GM18858 (cell line): ENCODE measurements at regions not wholly inside any gene's neighbourhood (a gene's known extent, or its start where the extent isn't known, plus 50 kb on each side); places are given as distances from the start of the nearest gene placed in this dataset.
"Not testable (repeated sequence)": the region's sequence is repeated elsewhere in the genome, so short reads cannot be mapped to it uniquely, and the experiment has no call there.

Experiments
- ATAC-seq: cut with Tn5 transposase; IDR thresholded peaks from one replicate; pipeline ENCODE4 v1.9.1; 2021; ENCODE audit not compliant: unreplicated experiment

GRCh38 chr10:118944959-118945633, 84.4 kb upstream of the NANOS1 start:
- ATAC-seq: no peak

DNA sequence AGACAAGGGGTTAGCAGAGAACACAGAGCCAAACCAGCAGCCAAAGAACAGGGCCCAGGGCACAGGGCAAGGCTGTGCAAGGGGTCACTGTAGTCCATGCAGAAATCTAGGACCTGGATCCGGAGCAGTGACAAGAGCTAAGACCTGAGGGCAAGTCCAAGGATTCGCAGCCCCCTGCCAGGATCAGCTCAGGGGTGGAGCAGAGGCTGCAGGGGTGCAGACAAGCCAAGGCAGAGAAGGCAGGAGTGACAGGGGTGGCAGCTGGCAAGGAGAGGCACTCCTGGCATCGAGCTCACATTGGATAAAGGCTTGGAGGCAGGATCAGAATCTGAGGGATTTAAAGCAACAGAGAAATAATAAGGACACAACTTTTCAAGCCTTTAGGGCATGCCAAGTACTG, 80.7 kb upstream of the NANOS1 start:
- no peak for ATAC-seq

GRCh38 chr10:118950190-118950680, 79.3 kb upstream of the NANOS1 start:
- ATAC-seq: no peak

DNA sequence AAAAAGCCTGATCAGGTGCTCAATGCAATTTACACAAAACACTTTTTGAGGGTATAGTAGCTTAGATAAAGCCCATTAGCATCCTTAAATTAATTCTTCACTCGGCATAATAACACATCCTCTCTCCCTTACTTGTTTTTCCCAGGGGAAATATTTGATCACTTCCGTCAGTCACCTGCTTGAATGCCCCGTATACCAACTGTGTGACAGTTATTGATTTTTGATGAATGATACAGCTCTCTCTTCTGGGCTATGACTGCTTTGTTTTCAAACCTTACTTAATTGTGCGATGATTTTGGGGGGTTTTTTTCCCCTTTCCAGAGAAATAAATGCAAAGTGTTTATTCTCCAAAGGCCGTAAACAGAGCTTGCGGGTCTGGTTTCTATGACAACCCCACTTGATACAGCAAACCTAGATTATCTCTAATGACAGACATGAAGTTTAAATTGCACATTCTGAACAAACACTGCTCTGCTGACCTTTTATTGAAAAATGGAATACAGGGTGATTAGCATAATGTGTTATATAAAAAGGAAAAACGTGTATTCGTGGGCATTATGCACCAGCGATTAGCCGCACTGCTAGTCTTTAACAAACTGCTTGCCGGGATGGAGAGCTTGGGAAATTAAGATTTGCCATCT, 78.4 kb upstream of the NANOS1 start:
- no peak for ATAC-seq

DNA sequence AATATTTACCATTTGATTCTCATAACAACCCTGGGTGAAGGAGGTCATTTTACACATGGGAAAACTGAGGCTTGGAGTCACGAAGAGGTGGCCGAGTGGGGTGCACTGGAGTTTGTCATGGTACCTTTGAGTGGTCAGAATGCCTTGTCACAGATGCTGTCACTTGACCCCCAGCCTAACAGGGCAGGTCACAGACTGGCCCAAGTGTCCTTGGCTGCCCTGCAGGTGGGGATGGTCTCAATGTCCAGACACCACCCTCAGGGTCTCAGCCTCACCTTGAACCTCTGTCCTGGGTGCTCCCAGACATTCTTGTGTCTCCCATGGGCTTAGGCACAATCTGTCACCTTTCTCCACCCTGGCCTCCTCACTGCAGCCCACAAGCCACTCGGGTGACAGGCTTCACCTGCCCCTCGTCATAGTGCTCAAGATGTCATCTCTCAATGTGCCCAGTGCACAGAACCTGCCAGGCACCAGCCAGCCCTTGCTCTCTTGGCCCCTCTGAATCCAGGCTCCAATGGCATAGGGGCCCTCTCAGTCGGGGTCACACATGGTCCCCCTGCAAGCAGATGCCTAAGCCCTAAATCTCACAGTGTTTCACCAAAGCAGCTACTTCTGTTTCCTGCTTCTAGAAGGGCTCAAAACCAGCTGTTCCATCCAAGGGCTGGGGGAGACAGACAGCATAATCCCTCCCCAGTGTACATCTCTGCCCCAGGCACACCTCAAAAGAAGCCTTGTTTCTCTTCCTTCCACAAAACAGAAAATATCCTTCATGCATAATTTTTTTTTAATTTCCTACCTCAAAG, 76.8 kb upstream of the NANOS1 start:
- ATAC-seq: no peak

GRCh38 chr10:118953598-118954393, 75.7 kb upstream of the NANOS1 start:
- no peak for ATAC-seq

GRCh38 chr10:118955531-118955930, 74.0 kb upstream of the NANOS1 start:
- ATAC-seq: no peak

DNA sequence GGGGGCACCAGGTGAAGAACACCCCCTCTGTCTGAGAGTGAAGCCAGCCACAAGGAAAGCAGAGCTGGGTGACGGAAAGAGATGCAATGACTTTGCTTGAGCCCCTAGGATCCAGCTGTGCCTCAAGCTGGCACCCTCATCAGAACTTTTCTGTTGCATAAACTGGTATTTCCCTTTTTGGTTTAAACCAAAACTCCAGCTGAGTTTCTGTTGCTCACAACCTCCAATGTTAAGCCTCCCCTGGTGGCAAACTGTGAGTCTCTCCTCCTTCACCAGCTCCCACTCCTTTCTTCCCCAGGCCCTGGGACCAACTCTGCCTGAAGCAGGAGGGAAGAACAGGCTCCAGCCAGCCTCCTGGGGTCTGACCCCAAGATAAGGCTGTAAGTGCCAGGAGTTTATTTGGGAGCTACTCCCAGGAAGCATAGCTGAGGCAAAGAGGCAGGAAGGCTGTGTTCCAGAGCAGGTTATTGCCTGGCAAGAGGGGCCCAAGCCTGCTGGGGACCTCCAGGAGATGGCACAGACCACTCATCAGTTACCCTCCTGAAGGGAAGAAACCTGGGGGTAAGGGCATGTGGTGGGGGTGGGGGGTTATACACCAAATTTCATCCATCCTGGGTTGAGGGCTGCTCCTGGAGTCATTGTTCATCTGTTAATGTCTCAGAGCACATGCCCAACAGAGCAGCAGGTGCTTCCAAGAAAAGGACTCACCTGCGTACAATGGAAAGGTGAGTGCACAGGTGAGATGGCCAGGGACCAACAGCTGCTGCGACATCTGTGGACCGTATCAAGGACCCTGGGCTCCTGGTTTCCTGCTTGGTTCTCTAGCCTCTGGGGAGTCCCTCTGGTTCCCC, 73.3 kb upstream of the NANOS1 start:
- ATAC-seq: no peak

GRCh38 chr10:118956802-118957442, 72.6 kb upstream of the NANOS1 start:
- ATAC-seq: no peak

GRCh38 chr10:118957443-118957825, 72.1 kb upstream of the NANOS1 start:
- ATAC-seq: no peak

DNA sequence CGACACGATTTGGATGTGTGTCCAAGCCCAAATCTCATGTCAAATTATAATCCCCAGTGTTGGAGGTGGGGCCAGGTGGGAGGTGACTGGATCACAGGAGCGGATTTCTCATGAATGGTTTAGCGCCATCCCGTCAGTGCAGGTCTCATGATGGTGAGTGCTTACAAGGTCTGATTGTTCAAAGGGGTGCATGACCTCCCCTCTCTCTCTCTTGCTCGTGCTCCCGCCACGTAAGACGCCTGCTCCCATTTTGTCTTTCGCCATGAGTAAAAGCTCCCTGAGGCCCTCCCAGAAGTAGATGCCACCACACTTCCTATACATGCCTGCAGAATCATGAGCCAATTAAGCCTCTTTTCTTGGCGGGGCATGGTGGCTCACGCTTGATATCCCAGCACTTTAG, 71.5 kb upstream of the NANOS1 start:
- no peak for ATAC-seq

DNA sequence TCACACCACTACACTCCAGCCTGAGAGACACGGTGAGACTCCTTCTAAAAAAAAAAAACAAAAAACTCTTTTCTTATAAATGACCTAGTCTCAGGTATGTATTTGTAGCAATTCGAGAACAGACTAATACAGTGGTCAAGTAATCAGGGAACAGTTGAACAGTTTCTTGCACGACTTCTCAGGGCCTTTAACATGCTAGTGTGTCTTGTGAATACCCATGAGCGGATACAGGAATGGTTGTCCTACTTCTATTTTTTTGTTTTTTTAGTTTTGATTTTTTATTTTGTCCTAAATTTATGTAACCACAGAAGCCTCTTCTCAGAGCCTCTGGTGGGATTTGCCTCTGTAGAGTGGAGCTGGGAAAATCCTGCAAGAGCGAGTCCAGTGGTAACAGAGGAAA, 71.0 kb upstream of the NANOS1 start:
- no peak for ATAC-seq

GRCh38 chr10:118958984-118959925, 70.3 kb upstream of the NANOS1 start:
- no peak for ATAC-seq

- no peak for ATAC-seq
Measured at GRCh38 chr10:118960157-118961090, 69.1 kb upstream of the NANOS1 start.

GRCh38 chr10:118961436-118961835, 68.1 kb upstream of the NANOS1 start:
- ATAC-seq: no peak

DNA sequence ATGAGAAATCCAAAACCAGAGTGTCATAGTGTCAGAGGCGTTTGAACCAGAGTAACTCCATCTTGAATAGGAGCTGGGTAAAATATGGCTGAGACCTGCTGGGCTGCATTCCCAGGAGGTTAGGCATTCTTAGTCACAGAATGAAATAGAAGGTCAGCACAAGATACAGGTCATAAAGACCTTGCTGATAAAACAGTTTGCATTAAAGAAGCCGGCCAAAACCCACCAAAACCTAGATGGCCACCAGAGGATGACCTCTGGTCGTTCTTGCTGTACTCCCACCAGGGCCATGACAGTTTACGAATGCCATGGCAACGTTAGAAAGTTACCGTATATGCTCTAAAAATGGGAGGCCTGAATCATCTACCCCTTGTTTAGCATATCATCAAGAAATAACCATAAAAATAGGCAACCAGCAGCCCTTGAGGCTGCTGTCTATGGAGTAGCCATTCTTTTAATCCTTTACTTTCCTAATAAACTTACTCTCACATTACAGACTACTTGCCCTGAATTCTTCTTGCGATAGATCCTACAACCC, 67.1 kb upstream of the NANOS1 start:
- ATAC-seq: not testable (repeated sequence)

DNA sequence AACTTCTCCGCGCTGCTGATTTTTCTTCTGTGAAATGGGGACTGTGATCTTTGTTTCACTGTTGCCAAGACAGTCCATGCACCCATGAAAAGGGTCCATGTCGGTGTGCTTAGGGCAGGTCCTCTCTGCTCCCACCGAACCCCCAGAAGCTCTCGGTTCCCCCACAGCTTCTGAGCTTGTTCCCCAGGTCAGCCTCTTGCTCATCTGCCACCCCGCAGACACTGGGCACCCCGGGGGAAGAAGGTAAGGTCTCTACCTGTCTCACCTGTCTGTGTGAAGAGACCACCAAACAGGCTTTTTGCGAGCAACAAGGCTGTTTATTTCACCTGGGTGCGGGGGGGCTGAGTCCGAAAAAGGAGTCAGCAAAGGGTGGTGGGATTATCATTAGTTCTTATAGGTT, 66.2 kb upstream of the NANOS1 start:
- no peak for ATAC-seq
